GM12864 (cell line): ENCODE measurements at regions not wholly inside any gene's neighbourhood (a gene's known extent, or its start where the extent isn't known, plus 50 kb on each side); places are given as distances from the start of the nearest gene placed in this dataset.
"Not testable (repeated sequence)": the region's sequence is repeated elsewhere in the genome, so short reads cannot be mapped to it uniquely, and the experiment has no call there.

ENCODE experiments used
- DNase-seq: peaks from one replicate; pipeline ENCODE4 v3.0.0-alpha.2; 2011; ENCODE audit warnings: low read depth
- H3K4me3 ChIP-seq: 2 replicates; pipeline ENCODE4 v1.5.1; 2011; ENCODE audit warnings: mild to moderate bottlenecking, low read depth, low read length, control low read depth
- TF ChIP-seq, protein P1 (sequence below): IDR thresholded peaks from 2 replicates; pipeline ENCODE4 v1.5.1; 2011; ENCODE audit warnings: low read depth, mild to moderate bottlenecking, moderate library complexity, low read length, control low read depth, inconsistent platforms; ENCODE audit errors: missing control alignments

DNA sequence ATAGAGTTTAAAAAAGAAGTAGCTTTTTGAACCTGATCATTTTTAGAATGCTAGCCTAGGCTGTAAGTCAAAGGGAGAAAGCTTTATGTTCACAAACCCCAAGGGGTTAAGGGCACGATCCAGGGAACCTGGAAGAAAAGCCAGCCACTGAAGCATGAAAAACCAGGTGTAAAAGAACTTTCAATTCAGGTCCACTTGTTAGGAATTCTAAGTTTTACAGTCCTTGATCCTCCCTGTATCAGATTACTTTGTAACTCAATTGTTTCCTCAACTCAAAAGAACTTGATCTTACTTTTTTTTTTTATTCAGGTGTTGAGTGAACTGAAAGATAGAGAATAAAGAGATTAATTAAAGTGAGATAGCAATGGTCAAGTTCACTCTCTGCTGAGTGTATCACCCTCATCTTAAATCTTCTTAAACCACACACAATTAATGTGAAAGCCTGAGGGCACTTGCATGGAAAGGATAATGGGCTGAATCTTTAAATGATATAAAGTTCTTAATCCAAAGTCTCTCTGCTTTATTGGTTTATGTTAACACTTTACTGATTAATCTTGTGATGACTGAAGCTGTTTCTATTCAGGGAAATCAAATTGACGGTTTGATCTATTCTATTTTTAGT, 672.2 kb upstream of the LRRN3 start:
- TF ChIP-seq, protein P1, sequence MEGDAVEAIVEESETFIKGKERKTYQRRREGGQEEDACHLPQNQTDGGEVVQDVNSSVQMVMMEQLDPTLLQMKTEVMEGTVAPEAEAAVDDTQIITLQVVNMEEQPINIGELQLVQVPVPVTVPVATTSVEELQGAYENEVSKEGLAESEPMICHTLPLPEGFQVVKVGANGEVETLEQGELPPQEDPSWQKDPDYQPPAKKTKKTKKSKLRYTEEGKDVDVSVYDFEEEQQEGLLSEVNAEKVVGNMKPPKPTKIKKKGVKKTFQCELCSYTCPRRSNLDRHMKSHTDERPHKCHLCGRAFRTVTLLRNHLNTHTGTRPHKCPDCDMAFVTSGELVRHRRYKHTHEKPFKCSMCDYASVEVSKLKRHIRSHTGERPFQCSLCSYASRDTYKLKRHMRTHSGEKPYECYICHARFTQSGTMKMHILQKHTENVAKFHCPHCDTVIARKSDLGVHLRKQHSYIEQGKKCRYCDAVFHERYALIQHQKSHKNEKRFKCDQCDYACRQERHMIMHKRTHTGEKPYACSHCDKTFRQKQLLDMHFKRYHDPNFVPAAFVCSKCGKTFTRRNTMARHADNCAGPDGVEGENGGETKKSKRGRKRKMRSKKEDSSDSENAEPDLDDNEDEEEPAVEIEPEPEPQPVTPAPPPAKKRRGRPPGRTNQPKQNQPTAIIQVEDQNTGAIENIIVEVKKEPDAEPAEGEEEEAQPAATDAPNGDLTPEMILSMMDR = no peak
- no peak for DNase-seq
- H3K4me3 ChIP-seq = no peak overlapping the region

DNA sequence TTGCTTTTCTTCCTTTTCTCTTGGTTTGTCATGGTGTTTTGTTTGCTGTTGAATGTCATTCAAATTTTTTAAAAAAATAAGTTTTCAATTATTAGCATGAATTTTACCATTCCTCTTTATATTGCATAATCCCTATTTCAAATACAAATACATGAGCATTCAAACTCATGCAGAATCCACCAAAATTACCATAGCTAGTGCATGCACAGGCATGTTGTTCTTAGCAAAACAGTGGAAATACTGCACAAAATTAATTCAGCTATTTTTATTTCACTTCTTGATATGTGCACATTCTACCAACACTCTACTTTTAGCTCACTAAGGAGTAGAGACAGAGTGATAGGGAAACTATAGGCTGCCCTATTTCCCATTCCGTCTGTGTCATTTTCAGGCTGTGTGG, 670.1 kb upstream of the LRRN3 start:
- no peak overlapping the region for H3K4me3 ChIP-seq
- TF ChIP-seq, protein P1 = no peak
- DNase-seq = no peak

DNA sequence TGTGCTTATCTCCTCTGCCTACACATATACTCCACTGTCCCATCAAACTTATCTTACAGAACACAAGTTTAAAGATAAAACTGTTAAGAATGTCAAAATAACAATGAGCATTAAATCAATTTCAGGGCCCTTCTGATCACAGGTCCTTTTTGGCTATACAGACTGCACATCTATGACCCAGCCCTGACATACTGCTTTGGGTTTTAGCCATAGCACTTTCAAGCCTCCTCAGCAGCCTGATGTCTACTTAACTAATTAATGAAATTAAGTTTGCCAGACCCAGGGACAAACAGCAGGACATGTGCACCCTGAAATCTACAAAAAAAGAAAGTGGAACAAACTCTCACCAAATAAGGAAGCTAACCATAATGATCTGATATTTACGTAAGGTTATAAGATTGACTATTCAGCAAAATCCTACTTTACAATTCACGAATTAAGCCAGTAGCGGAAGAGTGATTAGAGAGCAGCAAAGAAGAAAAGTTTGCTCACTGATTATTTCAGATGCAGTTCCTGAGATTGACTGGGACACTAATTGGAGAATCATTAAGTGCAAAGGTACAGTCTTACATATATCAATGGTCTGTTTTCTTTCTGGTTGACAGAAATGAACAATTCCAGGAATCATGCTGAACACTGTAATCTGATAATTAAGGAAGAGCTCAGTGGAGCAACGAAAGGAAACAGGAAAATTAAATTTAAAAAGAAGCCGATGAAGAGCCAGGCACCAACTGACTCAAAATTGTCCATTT, 669.3 kb upstream of the LRRN3 start:
- H3K4me3 ChIP-seq = no peak overlapping the region
- no peak for DNase-seq
- TF ChIP-seq, protein P1 = no peak

DNA sequence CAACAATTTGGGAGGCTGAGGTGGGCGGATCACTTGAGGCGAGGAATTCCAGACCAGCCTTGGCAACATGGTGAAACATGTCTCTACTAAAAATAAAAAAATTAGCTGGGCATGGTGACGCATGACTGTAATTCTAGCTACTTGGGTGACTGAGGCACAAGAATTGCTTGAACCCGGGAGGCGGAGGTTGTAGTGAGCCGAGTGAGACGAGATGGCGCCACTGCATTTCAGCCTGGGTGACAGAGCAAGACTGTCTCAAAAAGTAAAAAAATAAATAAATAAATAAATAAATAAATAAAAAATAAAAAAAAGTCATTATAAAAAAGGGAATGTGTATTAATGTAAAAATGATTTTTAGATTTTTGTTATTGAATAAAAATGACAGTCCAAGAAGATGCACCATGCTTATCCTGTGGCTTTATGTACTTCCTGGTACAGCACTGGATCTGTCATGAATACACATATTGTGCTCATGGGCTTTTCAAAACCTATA, 658.8 kb upstream of the LRRN3 start:
- TF ChIP-seq, protein P1 = no peak
- DNase-seq = no peak
- no peak overlapping the region for H3K4me3 ChIP-seq

DNA sequence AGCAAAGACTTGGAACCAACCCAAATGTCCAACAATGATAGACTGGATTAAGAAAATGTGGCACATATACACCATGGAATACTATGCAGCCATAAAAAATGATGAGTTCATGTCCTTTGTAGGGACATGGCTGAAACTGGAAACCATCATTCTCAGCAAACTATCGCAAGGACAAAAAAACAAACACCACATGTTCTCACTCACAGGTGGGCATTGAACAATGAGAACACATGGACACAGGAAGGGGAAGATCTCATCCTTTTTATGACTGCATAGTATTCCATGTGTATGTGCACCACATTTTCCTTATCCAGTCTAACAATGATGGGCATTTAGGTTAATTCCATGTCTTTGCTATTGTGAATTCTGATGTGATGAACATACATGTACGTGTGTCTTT, 652.0 kb upstream of the LRRN3 start:
- DNase-seq, H3K4me3 ChIP-seq: not testable (repeated sequence)

DNA sequence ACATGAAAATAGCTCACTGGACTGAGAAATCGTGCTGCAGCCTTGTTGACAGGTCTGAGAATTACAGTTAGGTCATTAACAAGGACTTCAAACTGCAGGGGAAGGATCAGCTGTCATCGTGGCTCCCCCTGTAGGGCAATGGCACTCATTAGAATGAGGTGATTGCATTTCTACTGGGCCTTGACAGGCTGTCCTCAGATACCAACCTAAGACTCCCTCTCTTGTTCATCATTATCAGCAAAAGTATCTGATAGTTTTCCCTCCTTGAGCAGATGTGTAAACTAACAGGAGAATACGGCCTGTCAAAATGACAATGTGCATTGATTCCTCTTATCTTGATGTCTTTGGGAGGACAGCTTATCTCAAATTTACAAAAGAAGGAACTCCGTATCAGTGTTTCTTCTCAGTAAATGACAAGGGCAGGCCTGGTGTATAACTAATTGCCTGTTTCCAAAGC, 648.5 kb upstream of the LRRN3 start:
- TF ChIP-seq, protein P1 = peak; percentile 54
- H3K4me3 ChIP-seq = no peak overlapping the region
- DNase-seq = no peak

DNA sequence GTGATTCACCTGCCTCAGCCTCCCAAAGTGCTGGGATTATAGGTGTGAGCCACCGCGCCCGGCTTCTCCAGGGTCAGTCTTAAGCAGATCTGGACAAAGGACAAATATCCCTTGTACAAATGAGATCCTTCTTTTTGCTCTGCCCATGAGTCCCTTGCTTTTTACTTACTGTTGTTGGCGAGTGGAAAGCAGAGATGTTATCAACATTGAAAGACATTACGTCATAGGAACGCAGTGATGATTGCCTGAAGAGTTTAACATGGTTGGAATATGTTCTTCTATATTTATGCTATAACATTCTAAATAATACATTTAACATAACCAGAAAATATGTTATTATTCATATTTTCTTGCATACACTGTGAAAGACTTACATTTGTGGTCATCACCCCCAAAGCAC, 644.3 kb upstream of the LRRN3 start:
- DNase-seq = no peak
- TF ChIP-seq, protein P1 = no peak
- H3K4me3 ChIP-seq = no peak overlapping the region
